Keratinocyte (primary cell): ENCODE measurements at regions not wholly inside any gene's neighbourhood (a gene's known extent, or its start where the extent isn't known, plus 50 kb on each side); places are given as distances from the start of the nearest gene placed in this dataset.

Source experiments
- EZH2 ChIP-seq: IDR thresholded peaks from one replicate; pipeline ENCODE4 v1.6.1; 2012; ENCODE audit warnings: inconsistent platforms, mild to moderate bottlenecking, low read length, moderate library complexity
- TF ChIP-seq, protein P1 (sequence below), 3 experiments: IDR thresholded peaks in 1 of 3; conservative IDR thresholded peaks in 1 of 3; optimal IDR thresholded peaks in 1 of 3; 2 replicates in 2 of 3; 3 replicates in 1 of 3; pipeline versions ENCODE3 to v1.5.1; 2011; ENCODE audit warnings: low read length in 3 of 3, mild to moderate bottlenecking in 3 of 3, moderate library complexity in 2 of 3, control low read depth in 1 of 3, inconsistent platforms in 1 of 3; ENCODE audit not compliant: insufficient read depth in 2 of 3; ENCODE audit errors: extremely low read depth in 1 of 3

GRCh38 chr2:7911196-7911595, 770.7 kb upstream of the ID2 start:
- TF ChIP-seq, protein P1, sequence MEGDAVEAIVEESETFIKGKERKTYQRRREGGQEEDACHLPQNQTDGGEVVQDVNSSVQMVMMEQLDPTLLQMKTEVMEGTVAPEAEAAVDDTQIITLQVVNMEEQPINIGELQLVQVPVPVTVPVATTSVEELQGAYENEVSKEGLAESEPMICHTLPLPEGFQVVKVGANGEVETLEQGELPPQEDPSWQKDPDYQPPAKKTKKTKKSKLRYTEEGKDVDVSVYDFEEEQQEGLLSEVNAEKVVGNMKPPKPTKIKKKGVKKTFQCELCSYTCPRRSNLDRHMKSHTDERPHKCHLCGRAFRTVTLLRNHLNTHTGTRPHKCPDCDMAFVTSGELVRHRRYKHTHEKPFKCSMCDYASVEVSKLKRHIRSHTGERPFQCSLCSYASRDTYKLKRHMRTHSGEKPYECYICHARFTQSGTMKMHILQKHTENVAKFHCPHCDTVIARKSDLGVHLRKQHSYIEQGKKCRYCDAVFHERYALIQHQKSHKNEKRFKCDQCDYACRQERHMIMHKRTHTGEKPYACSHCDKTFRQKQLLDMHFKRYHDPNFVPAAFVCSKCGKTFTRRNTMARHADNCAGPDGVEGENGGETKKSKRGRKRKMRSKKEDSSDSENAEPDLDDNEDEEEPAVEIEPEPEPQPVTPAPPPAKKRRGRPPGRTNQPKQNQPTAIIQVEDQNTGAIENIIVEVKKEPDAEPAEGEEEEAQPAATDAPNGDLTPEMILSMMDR (optimal IDR thresholded peaks at IDR 0.05 in 1 of 3, IDR thresholded peaks at IDR 0.05 in 1 of 3, conservative IDR thresholded peaks at IDR 0.05 in 1 of 3; ENCODE audit: extremely low read depth in 1 of 3, insufficient read depth in 2 of 3, low read length in 3 of 3): no peak
- TF ChIP-seq EZH2: no peak
